GM23248 (cell line): ENCODE measurements at regions not wholly inside any gene's neighbourhood (a gene's known extent, or its start where the extent isn't known, plus 50 kb on each side); places are given as distances from the start of the nearest gene placed in this dataset.

Experiments
- DNase-seq: peaks from one replicate; pipeline ENCODE4 v3.0.0-alpha.2; 2015
- H2AFZ ChIP-seq: fragments of 200-600 bp; sonication (generic); 2 replicates; pipeline ENCODE4 v1.6.1; 2016; ENCODE audit warnings: antibody characterized with exemption
- H3F3A ChIP-seq: fragments of 200-600 bp; sonication (generic); 2 replicates; pipeline ENCODE4 v1.6.1; 2016; ENCODE audit warnings: mild to moderate bottlenecking, antibody characterized with exemption, mixed run types; ENCODE audit not compliant: insufficient read depth
- H3K27ac ChIP-seq: fragments of 200-600 bp; sonication (generic); 2 replicates; pipeline ENCODE4 v1.5.1; 2016; ENCODE audit warnings: mild to moderate bottlenecking
- H3K27me3 ChIP-seq: fragments of 200-600 bp; sonication (generic); replicated peaks from 2 replicates; pipeline ENCODE4 v1.6.1; 2016; ENCODE audit warnings: mild to moderate bottlenecking; ENCODE audit not compliant: insufficient read depth
- H3K36me3 ChIP-seq: fragments of 200-600 bp; sonication (generic); 2 replicates; pipeline ENCODE4 v1.6.1; 2016; ENCODE audit warnings: low read depth, mild to moderate bottlenecking
- H3K4me1 ChIP-seq: fragments of 200-600 bp; sonication (generic); 2 replicates; pipeline ENCODE4 v1.6.1; 2016; ENCODE audit warnings: mild to moderate bottlenecking; ENCODE audit not compliant: insufficient read depth
- H3K4me2 ChIP-seq: fragments of 200-600 bp; sonication (generic); one replicate; pipeline ENCODE4 v1.6.1; 2016; ENCODE audit warnings: mild to moderate bottlenecking; ENCODE audit not compliant: unreplicated experiment
- H3K4me3 ChIP-seq: fragments of 200-600 bp; sonication (generic); 2 replicates; pipeline ENCODE4 v1.5.1; 2016; ENCODE audit warnings: mild to moderate bottlenecking
- H3K79me2 ChIP-seq: fragments of 200-600 bp; sonication (generic); 2 replicates; pipeline ENCODE4 v1.6.1; 2016; ENCODE audit warnings: mild to moderate bottlenecking; ENCODE audit not compliant: insufficient read depth
- H3K9ac ChIP-seq: fragments of 200-600 bp; sonication (generic); 2 replicates; pipeline ENCODE4 v1.6.1; 2016; ENCODE audit warnings: mild to moderate bottlenecking
- H3K9me2 ChIP-seq: fragments of 200-600 bp; sonication (generic); 2 replicates; pipeline ENCODE4 v1.6.1; 2016; ENCODE audit warnings: mixed run types, mild to moderate bottlenecking, moderate library complexity; ENCODE audit not compliant: insufficient read depth
- H3K9me3 ChIP-seq: fragments of 200-600 bp; sonication (generic); one replicate; pipeline ENCODE4 v1.6.1; 2017; ENCODE audit warnings: low read depth
- H4K20me1 ChIP-seq: fragments of 200-600 bp; sonication (generic); 2 replicates; pipeline ENCODE4 v1.6.0; 2016; ENCODE audit not compliant: insufficient read depth
- EZH2 ChIP-seq: fragments of 200-600 bp; sonication (generic); IDR thresholded peaks from 2 replicates; pipeline ENCODE4 v1.6.1; 2018; ENCODE audit warnings: antibody characterized with exemption, mild to moderate bottlenecking; ENCODE audit not compliant: insufficient read depth, poor library complexity, severe bottlenecking
- EZH2phosphoT487 ChIP-seq: fragments of 200-600 bp; sonication (generic); IDR thresholded peaks from 2 replicates; pipeline ENCODE4 v1.6.1; 2018; ENCODE audit warnings: antibody characterized with exemption, moderate library complexity, mild to moderate bottlenecking, low read depth; ENCODE audit not compliant: insufficient read depth
- WGBS, 2 experiments: methylation state at CpG; one replicate each; pipeline ENCODE4 v1.1.6; 2015 to 2017; ENCODE audit warnings: low lambda C conversion rate in 2 of 2, low coverage in 1 of 2; ENCODE audit errors: missing lambda C conversion rate in 2 of 2; 5-methylcytosine and 5-hydroxymethylcytosine counted together
- in situ Hi-C: fragments of 300-500 bp; cut with MboI; formaldehyde crosslinking; loops from 2 replicates; pipeline ENCODE4 v1.15.0; 2020

- Histone ChIP-seq H3K9me3 (no peaks in the 10 kb centered on the region), H3K27ac (no peak overlapping the region), H3F3A (no peaks in the 10 kb centered on the region), H3K79me2 (no peaks in the 10 kb centered on the region), H3K9ac (no peak overlapping the region), H3K27me3 (no peaks in the 10 kb centered on the region; the same call in 1 of the 2 replicates), H2AFZ (no peak overlapping the region), H3K4me1 (no peaks in the 10 kb centered on the region), H3K9me2 (no peaks in the 10 kb centered on the region), H3K36me3 (no peaks in the 10 kb centered on the region), H3K4me3 (no peak overlapping the region), H3K4me2 (no peak overlapping the region), H4K20me1 (no peaks in the 10 kb centered on the region)
- no peak for TF ChIP-seq EZH2phosphoT487
- TF ChIP-seq EZH2, result no peak
- 17 to 21% methylated on average over 5 of the region's 5 CpGs for WGBS, 2 experiments
- in situ Hi-C loops, result no loop called here
- DNase-seq, result no peak
Observed at GRCh38 chr18:47585136-47585535, 333.7 kb upstream of the SKOR2 start.

- TF ChIP-seq EZH2, result no peak
- no peak for TF ChIP-seq EZH2phosphoT487
- H3K27ac ChIP-seq, result no peak overlapping the region
- no peaks in the 10 kb centered on the region for H3K4me1 ChIP-seq
- H3K4me3 ChIP-seq, result no peak overlapping the region
- no peaks in the 10 kb centered on the region for H3K9me2 ChIP-seq
- H3F3A ChIP-seq, result no peaks in the 10 kb centered on the region
- no peak overlapping the region for H2AFZ ChIP-seq
- WGBS, 2 experiments, result 0 to 5% methylated on average over 3 of the region's 3 CpGs
- H3K79me2 ChIP-seq, result no peaks in the 10 kb centered on the region
- in situ Hi-C loops, result no loop called here
- no peak overlapping the region for H3K9ac ChIP-seq
- no peaks in the 10 kb centered on the region for H3K9me3 ChIP-seq
- no peaks in the 10 kb centered on the region for H4K20me1 ChIP-seq
- H3K4me2 ChIP-seq, result no peak overlapping the region
- H3K27me3 ChIP-seq, result no peaks in the 10 kb centered on the region; the same call in 1 of the 2 replicates
- no peak for DNase-seq
- H3K36me3 ChIP-seq, result no peaks in the 10 kb centered on the region
Observed at GRCh38 chr18:47582093-47582492, 330.6 kb upstream of the SKOR2 start.

- Histone ChIP-seq H3K79me2 (no peaks in the 10 kb centered on the region), H3K4me3 (no peak overlapping the region), H4K20me1 (no peaks in the 10 kb centered on the region), H3K27me3 (no peaks in the 10 kb centered on the region; the same call in 1 of the 2 replicates), H3K4me2 (no peak overlapping the region), H3K27ac (no peak overlapping the region), H3K9me3 (no peaks in the 10 kb centered on the region), H3K36me3 (no peaks in the 10 kb centered on the region), H3K4me1 (no peaks in the 10 kb centered on the region), H3K9me2 (no peaks in the 10 kb centered on the region), H3K9ac (no peak overlapping the region), H3F3A (no peaks in the 10 kb centered on the region), H2AFZ (no peak overlapping the region)
- 18 to 29% methylated on average over 7 of the region's 7 CpGs for WGBS, 2 experiments
- no peak for DNase-seq
- in situ Hi-C loops, result no loop called here
- TF ChIP-seq EZH2phosphoT487 (no peak), EZH2 (no peak)
Observed at GRCh38 chr18:47577520-47577919, 326.1 kb upstream of the SKOR2 start.

GRCh38 chr18:47574966-47575365 is 323.5 kb upstream of the SKOR2 start:
- H3K9me2 ChIP-seq, result no peaks in the 10 kb centered on the region
- no peak overlapping the region for H3K9ac ChIP-seq
- DNase-seq, result no peak
- no peaks in the 10 kb centered on the region for H3K79me2 ChIP-seq
- H3K9me3 ChIP-seq, result no peaks in the 10 kb centered on the region
- no peak overlapping the region for H3K4me3 ChIP-seq
- no peak for TF ChIP-seq EZH2phosphoT487
- no peak for TF ChIP-seq EZH2
- no peaks in the 10 kb centered on the region for H3K27me3 ChIP-seq
- in situ Hi-C loops, result no loop called here
- no peak overlapping the region for H2AFZ ChIP-seq
- 4 to 6% methylated on average over 5 to 6 of the region's 6 CpGs for WGBS, 2 experiments
- no peaks in the 10 kb centered on the region for H3F3A ChIP-seq
- H3K36me3 ChIP-seq, result no peaks in the 10 kb centered on the region
- H3K4me2 ChIP-seq, result no peak overlapping the region
- no peak overlapping the region for H3K27ac ChIP-seq
- H4K20me1 ChIP-seq, result no peaks in the 10 kb centered on the region
- no peaks in the 10 kb centered on the region for H3K4me1 ChIP-seq

- in situ Hi-C loops, result no loop called here
Observed at GRCh38 chr18:47571957-47572356, 320.5 kb upstream of the SKOR2 start.

More at GRCh38 chr18:47571957-47572356, 320.5 kb upstream of the SKOR2 start:
- no peaks in the 10 kb centered on the region for H3K9me3 ChIP-seq
- H3K4me1 ChIP-seq, result no peaks in the 10 kb centered on the region
- WGBS, 2 experiments, result 30 to 35% methylated on average over 3 of the region's 3 CpGs
- no peaks in the 10 kb centered on the region for H3K27me3 ChIP-seq
- no peaks in the 10 kb centered on the region for H4K20me1 ChIP-seq
- H3F3A ChIP-seq, result no peaks in the 10 kb centered on the region
- no peaks in the 10 kb centered on the region for H3K9me2 ChIP-seq
- H3K4me2 ChIP-seq, result no peak overlapping the region
- DNase-seq, result no peak
- no peak overlapping the region for H3K4me3 ChIP-seq
- H2AFZ ChIP-seq, result no peak overlapping the region
- no peaks in the 10 kb centered on the region for H3K36me3 ChIP-seq
- no peak for TF ChIP-seq EZH2
- no peak overlapping the region for H3K27ac ChIP-seq
- no peaks in the 10 kb centered on the region for H3K79me2 ChIP-seq
- H3K9ac ChIP-seq, result no peak overlapping the region
